ENCODE measurements at regions not wholly inside any gene's neighbourhood (a gene's known extent, or its start where the extent isn't known, plus 50 kb on each side); places are given as distances from the start of the nearest gene placed in this dataset.

- DNase-seq = no peak
These were observed 68.1 kb downstream of the TEKT4 start for GRCh38 chr2:94939349-94939748.

GRCh38 chr2:94947097-94948016 is 76.1 kb downstream of the TEKT4 start:
- no peak for DNase-seq

- no peak for DNase-seq
These were observed 69.8 kb upstream of the MAL start for GRCh38 chr2:94955702-94956101.

GRCh38 chr2:94956797-94957391 is 68.6 kb upstream of the MAL start:
- peak; percentile 12 for DNase-seq

- DNase-seq = no peak
These were observed 67.3 kb upstream of the MAL start for GRCh38 chr2:94958245-94958644.

GRCh38 chr2:94960266-94960665 is 65.2 kb upstream of the MAL start:
- no peak for DNase-seq

GRCh38 chr2:94960751-94961150 is 64.8 kb upstream of the MAL start:
- no peak for DNase-seq

- no peak for DNase-seq
These were observed 61.3 kb upstream of the MAL start for GRCh38 chr2:94964193-94964592.

GRCh38 chr2:94966689-94967088 is 58.8 kb upstream of the MAL start:
- no peak for DNase-seq

- no peak for DNase-seq
These were observed 55.2 kb upstream of the MAL start for GRCh38 chr2:94970353-94970752.
